Neural cell (in vitro differentiated cells): ENCODE measurements at regions not wholly inside any gene's neighbourhood (a gene's known extent, or its start where the extent isn't known, plus 50 kb on each side); places are given as distances from the start of the nearest gene placed in this dataset.

Source experiments
- EP300 ChIP-seq: fragments of 450-650 bp; conservative IDR thresholded peaks from 2 replicates; pipeline ENCODE4 v1.6.1; 2014; ENCODE audit warnings: antibody characterized with exemption, mild to moderate bottlenecking, moderate library complexity; ENCODE audit not compliant: poor library complexity, severe bottlenecking
- EZH2 ChIP-seq: fragments of 200-600, 300-800 bp; shearing (Covaris generic), sonication (generic); IDR thresholded peaks from 2 replicates; pipeline ENCODE4 v1.6.1; 2014; ENCODE audit warnings: antibody characterized with exemption, low read length, borderline replicate concordance, mild to moderate bottlenecking; ENCODE audit not compliant: insufficient read depth, poor library complexity, severe bottlenecking
- POLR2AphosphoS5 ChIP-seq: IDR thresholded peaks from 2 replicates; pipeline ENCODE4 v1.6.1; 2012
- REST ChIP-seq: IDR thresholded peaks from 2 replicates; pipeline ENCODE4 v1.6.1; 2012; ENCODE audit warnings: borderline replicate concordance
- TF ChIP-seq, protein P1 (sequence below): fragments of 450-650 bp; IDR thresholded peaks from 2 replicates; pipeline ENCODE4 v1.5.1; 2014; ENCODE audit warnings: antibody characterized with exemption, mild to moderate bottlenecking, moderate library complexity; ENCODE audit not compliant: poor library complexity, severe bottlenecking

DNA sequence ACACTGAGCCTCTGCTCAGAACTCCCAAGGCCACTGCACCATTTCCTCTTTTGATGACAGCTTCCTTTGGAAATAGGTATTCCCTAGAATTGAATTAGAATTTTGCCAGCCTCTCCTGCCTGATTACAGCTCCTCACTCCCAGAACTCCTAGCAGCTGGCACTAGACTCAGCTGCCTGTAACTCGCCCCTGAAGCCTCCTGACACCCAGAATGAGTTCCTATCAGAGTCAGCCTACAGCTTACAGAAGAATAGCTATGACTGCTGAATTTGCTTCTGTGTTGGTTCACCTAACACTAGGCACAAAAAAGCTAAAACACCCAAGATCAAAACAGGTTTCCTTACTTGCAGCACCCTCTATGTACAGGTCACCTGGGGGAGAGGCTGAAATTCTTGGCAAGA is 108.2 kb upstream of the PTPRM start:
- TF ChIP-seq, protein P1, sequence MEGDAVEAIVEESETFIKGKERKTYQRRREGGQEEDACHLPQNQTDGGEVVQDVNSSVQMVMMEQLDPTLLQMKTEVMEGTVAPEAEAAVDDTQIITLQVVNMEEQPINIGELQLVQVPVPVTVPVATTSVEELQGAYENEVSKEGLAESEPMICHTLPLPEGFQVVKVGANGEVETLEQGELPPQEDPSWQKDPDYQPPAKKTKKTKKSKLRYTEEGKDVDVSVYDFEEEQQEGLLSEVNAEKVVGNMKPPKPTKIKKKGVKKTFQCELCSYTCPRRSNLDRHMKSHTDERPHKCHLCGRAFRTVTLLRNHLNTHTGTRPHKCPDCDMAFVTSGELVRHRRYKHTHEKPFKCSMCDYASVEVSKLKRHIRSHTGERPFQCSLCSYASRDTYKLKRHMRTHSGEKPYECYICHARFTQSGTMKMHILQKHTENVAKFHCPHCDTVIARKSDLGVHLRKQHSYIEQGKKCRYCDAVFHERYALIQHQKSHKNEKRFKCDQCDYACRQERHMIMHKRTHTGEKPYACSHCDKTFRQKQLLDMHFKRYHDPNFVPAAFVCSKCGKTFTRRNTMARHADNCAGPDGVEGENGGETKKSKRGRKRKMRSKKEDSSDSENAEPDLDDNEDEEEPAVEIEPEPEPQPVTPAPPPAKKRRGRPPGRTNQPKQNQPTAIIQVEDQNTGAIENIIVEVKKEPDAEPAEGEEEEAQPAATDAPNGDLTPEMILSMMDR, result no peak
- TF ChIP-seq EZH2, result no peak
- no peak for TF ChIP-seq REST
- TF ChIP-seq POLR2AphosphoS5, result no peak
- TF ChIP-seq EP300, result no peak
